ENCODE measurements at regions not wholly inside any gene's neighbourhood (a gene's known extent, or its start where the extent isn't known, plus 50 kb on each side); places are given as distances from the start of the nearest gene placed in this dataset.

DNA sequence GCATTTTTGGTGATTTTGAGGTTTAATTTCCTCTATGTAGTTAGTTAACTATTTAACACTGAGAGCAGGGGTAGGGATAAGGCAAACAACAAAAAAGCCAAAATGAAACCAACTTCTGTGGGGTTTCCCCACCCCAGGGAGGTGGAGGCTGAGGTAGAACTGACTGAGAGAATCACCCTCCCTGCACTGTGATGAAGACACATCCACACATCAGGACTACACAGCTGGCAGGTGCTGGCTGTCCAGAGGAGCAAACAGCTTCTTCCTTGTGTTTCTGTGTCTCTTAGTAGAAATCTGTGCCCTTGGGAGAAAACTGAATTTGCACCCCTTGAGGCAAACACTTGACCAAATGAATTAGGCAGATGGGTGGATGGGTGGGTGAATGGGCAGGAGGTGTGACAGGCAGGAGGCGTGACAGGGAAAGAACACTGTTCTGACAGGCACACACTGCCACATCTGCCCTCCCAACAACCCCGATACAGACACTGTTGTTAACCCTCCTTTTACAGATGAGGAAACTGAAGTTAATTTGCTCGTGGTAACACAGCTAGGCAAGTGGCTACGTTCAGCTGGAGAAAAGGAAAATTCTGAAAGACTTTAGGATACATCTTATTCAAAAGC lies 62.9 kb upstream of the AMZ2 start:
- no peak for DNase-seq (ENCODE audit: low read depth)

DNA sequence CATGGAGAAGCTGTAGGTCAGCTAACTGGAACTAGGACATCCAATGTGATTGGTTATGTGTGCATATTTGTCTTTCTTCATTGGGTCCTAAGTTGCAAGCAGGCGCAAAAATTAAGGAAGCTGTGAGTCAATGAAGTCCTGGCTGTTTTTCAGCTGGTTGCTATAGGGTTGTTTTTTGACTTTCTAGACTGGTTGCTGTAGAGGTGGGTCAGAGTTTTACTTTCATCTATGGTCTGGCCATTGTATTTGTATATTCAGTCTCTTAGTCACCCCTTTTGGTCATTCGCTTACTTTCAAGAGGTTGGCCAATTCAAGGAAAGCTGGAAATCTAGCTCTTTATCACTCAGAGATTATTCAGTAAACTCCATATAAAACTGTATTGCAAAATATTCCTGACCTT lies 62.0 kb upstream of the AMZ2 start:
- DNase-seq (ENCODE audit: low read depth) = no peak

DNA sequence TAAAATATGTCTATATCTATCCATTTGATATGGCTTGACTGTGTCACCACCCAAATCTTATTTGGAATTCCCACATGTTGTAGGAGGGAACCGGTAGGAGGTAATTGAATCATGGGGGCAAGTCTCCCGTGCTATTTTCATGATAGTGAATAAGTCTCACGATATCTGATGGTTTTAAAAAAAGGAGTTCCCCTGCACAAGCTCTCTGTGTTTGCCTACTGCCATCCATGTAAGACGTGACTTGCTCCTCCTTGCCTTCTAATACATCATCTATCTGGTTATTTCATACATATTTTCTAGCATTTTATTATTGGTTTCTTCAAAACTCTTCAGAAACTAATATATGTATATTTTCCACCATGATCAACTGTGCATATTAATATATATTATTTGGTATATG lies 57.3 kb upstream of the AMZ2 start:
- DNase-seq (ENCODE audit: low read depth) = no peak

- no peak for DNase-seq (ENCODE audit: low read depth)
Measured at GRCh38 chr17:68195667-68196393, 52.0 kb upstream of the AMZ2 start.

DNA sequence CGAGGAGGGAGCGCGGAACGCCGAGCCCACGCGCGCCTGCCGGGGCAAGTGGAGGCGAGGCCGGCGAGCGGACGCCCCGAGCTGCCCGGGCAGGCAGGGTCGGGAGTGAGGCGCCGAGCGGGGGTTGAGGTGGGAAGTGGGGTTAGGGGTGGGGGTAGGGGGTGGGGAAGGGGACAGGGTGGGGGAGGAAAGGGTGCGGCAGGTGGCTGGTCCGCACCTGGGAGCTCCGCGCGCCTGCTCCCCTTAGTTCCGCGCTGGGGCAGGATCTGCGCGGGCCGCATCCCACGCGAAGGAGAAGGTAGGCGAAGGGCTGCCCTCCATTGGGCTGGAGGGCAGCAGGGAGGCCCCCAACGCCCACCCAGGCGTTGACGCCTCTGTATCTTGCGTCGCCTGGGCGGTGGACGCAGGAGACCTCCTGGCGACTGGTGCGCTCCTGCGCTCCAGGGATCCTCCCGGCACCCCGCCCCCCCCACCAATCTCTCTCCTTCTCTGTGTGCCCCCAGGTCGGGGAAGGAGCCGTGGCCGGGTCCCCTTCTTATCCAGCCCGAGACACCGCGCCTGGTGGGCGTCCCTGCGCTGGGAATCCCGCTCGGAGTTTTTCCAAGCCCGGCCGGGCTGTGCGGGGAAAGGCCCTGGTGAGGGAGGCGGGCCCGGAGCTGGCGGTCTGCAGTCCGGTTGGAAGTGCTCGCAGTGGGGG lies 51.3 kb upstream of the AMZ2 start:
- DNase-seq (ENCODE audit: low read depth) = no peak

GRCh38 chr17:68197091-68197996 lies 50.5 kb upstream of the AMZ2 start:
- DNase-seq (ENCODE audit: low read depth) = no peak

DNA sequence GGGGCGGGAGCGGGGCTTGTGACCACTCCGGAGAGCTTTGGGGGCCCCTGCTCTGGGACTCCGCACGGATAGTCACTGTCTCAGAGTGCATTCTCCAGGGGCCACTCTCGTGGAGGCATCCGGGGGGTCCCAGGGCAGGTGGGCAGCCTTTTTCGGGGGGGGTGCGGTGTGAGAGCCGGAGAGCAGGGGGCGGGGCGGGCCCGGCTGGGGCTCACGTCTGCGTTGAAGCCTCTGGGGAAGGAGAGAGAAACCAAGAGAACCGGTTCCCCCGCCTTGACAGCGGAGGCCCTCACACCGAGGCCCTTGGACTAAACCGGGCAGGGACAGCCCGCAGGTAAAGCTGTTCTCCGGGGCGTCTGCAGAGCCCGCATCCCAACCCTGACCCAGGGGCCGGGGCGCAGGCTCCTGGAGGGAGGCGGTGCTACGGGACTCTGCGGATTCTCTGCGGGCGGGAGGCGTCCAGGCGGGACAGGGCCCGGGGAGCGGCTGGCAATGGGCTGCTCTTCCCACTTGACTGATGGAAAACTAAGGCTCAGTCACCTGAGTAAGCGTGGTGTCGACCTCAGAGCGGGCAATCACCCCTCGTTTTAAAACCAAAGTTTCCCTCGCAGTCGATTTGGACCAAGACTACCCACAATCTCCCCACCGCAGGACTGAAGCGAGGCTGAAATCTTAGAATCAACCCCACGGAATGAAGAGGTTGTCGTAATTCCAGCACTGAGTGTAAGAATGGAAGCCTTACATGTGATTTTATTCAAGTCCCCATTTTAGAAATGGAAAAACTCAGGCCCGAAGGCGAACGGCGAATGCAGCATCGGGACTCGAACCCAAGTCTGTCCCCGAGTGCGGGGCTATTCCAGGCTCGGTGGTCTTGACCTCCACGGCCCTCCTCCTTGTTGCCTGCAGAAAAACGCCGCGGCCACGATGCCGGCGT lies 49.6 kb upstream of the AMZ2 start:
- DNase-seq (ENCODE audit: low read depth) = no peak

All from HS-5 (cell line).